Activated naive CD4-positive, alpha-beta T cell treated with anti-CD3 and anti-CD28 coated beads, Interleukin-2, amount 50 U/mL, for 24 hours (primary cell): ENCODE measurements at regions not wholly inside any gene's neighbourhood (a gene's known extent, or its start where the extent isn't known, plus 50 kb on each side); places are given as distances from the start of the nearest gene placed in this dataset.

Experiments
- H3K27ac Mint-ChIP-seq: one replicate; pipeline ENCODE4 v1.8.0; 2021; ENCODE audit warnings: mild to moderate bottlenecking, mixed read lengths
- H3K27me3 Mint-ChIP-seq: one replicate; pipeline ENCODE4 v1.8.0; 2021; ENCODE audit warnings: mixed read lengths
- H3K36me3 Mint-ChIP-seq: one replicate; pipeline ENCODE4 v1.8.0; 2021; ENCODE audit warnings: mixed read lengths
- H3K4me1 Mint-ChIP-seq: one replicate; pipeline ENCODE4 v1.8.0; 2021; ENCODE audit warnings: mixed read lengths
- H3K4me3 Mint-ChIP-seq: one replicate; pipeline ENCODE4 v1.8.0; 2021; ENCODE audit warnings: mild to moderate bottlenecking, mixed read lengths
- H3K9me3 Mint-ChIP-seq: one replicate; pipeline ENCODE4 v1.8.0; 2021; ENCODE audit warnings: mixed read lengths

DNA sequence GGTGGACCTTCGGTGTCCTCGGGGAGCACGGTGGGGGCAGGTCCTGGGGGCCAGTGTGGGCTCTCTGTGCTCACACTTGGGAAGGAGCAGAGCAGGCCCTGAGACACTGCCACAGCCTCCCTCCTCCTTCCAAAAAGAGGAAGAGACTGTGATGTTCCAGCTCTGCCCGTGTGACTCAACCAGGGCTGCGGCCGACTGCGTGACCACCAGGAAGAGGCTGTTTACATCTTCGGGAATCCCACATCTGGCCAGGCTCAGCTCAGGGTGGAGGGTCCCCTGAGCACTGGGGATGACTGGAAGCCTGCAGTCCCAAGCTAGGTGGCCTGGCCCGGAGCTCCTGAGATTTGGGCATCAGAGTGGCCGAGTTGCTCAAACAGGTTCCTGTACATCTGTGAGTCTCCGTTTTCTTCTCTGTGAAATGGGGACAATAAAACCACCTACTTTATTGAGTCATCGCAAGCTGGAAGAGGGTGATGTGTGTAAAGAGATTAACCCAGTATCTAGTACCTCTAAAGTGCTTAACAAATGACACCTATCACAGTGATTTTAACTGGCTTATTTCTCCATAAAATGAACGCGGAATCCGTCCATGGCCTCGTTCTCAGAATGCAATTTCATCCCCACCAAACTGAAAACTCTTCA is 242.1 kb downstream of the DLL1 start:
- Mint-ChIP-seq H3K4me3 (no peak overlapping the region), H3K4me1 (no peaks in the 10 kb centered on the region), H3K27ac (no peak overlapping the region), H3K36me3 (no peaks in the 10 kb centered on the region), H3K27me3 (no peaks in the 10 kb centered on the region), H3K9me3 (no peaks in the 10 kb centered on the region)

DNA sequence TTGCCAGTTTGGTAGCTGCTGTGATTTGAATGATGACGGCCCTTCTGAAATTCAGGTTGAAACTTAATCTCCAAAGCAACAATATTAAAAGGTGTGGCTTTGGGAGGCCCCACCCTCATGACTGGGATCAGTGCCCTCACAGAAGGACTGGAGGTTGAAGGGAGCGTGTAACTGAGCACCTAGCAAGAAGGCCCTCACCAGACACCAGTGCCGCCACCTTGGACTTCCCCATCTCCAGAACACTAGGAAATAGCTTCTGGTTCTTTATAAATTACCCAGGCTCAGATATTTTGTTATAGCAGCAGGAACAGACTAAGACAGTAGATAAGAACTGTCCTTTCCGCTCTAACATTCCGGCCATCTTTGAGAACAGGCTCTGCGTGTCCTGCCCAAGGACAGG is 243.1 kb downstream of the DLL1 start:
- Mint-ChIP-seq H3K4me1 (no peaks in the 10 kb centered on the region), H3K36me3 (no peaks in the 10 kb centered on the region), H3K27me3 (no peaks in the 10 kb centered on the region), H3K9me3 (no peaks in the 10 kb centered on the region), H3K4me3 (no peak overlapping the region), H3K27ac (no peak overlapping the region)

DNA sequence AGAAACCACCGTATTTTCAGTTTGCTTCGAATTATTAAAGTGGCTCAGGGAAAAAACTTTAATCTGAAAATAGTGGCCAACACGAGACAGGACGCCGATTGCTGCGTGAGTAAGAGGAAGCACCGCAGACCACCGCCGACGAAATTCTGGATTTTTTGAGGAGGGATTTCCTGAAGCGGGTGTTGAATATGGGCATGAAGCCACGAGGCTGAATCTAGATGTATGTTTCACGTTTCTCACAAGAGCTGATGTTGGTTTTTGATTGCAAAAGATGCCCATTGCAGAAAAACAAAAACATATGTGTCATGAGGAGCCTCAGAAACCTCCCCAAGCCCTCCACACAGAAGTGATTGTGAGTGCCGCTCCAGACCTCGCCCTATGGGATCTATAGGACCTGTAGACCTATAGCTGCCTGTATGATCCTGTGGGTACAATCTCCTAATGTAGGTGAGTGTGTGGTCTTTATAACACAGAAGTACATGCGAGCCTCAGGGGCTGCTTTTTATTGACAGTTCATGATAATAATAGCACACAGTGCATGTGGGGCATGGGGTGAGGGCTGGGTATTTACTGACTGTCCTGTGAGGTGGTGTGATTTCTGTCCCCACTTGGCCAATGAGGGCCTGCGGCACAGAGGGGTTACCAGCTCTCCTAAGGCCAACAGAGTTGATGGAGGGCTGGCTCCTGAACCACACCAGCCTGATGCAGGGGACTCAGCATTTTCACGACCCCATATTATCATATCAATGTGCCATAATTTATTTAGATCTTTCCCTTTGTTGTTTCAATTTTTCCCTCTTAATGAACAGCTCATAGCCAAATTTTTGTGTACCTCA is 243.9 kb downstream of the DLL1 start:
- H3K9me3 Mint-ChIP-seq: no peaks in the 10 kb centered on the region
- H3K36me3 Mint-ChIP-seq: no peaks in the 10 kb centered on the region
- no peaks in the 10 kb centered on the region for H3K4me1 Mint-ChIP-seq
- no peak overlapping the region for H3K27ac Mint-ChIP-seq
- no peaks in the 10 kb centered on the region for H3K27me3 Mint-ChIP-seq
- no peak overlapping the region for H3K4me3 Mint-ChIP-seq

DNA sequence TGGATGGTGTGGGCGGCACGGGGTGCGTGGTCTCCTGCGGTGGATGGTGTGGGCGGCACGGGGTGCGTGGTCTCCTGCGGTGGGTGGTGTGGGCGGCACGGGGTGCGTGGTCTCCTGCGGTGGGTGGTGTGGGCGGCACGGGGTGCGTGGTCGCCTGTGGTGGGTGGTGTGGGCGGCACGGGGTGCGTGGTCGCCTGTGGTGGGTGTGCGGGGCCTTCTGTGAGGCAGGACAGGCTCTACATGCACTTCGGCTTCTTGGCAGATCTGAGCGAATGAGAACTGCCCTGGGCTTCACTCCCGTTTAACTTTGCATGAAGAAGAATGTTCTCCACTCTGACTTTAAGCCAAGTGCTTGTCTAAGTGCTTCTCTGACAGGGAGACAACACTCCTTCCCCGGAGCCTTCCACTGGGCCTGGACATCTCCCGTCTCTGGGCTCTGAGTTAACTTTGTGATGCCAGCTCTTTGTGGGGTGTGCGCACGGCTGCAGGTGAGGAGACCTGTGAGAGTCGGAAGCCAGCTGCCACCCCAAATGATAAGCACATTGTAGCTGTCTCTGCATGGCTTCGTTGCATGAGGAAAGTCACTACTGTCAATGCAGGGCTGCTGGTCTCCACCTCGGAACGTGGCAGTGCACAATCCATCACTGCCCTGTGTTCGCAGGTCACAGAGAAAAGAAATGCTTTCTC is 244.8 kb downstream of the DLL1 start:
- no peaks in the 10 kb centered on the region for H3K4me1 Mint-ChIP-seq
- no peaks in the 10 kb centered on the region for H3K36me3 Mint-ChIP-seq
- no peaks in the 10 kb centered on the region for H3K27me3 Mint-ChIP-seq
- no peak overlapping the region for H3K27ac Mint-ChIP-seq
- H3K9me3 Mint-ChIP-seq: no peaks in the 10 kb centered on the region
- no peak overlapping the region for H3K4me3 Mint-ChIP-seq

- H3K27me3 Mint-ChIP-seq: no peaks in the 10 kb centered on the region
- no peaks in the 10 kb centered on the region for H3K36me3 Mint-ChIP-seq
- H3K9me3 Mint-ChIP-seq: no peaks in the 10 kb centered on the region
- no peak overlapping the region for H3K27ac Mint-ChIP-seq
- H3K4me1 Mint-ChIP-seq: no peaks in the 10 kb centered on the region
- no peak overlapping the region for H3K4me3 Mint-ChIP-seq
These were observed 245.3 kb downstream of the DLL1 start for GRCh38 chr6:170045563-170045960.

GRCh38 chr6:170044836-170045562 is 245.9 kb downstream of the DLL1 start:
- Mint-ChIP-seq H3K27ac (no peak overlapping the region), H3K9me3 (no peaks in the 10 kb centered on the region), H3K36me3 (no peaks in the 10 kb centered on the region), H3K27me3 (no peaks in the 10 kb centered on the region), H3K4me3 (no peak overlapping the region), H3K4me1 (no peaks in the 10 kb centered on the region)

DNA sequence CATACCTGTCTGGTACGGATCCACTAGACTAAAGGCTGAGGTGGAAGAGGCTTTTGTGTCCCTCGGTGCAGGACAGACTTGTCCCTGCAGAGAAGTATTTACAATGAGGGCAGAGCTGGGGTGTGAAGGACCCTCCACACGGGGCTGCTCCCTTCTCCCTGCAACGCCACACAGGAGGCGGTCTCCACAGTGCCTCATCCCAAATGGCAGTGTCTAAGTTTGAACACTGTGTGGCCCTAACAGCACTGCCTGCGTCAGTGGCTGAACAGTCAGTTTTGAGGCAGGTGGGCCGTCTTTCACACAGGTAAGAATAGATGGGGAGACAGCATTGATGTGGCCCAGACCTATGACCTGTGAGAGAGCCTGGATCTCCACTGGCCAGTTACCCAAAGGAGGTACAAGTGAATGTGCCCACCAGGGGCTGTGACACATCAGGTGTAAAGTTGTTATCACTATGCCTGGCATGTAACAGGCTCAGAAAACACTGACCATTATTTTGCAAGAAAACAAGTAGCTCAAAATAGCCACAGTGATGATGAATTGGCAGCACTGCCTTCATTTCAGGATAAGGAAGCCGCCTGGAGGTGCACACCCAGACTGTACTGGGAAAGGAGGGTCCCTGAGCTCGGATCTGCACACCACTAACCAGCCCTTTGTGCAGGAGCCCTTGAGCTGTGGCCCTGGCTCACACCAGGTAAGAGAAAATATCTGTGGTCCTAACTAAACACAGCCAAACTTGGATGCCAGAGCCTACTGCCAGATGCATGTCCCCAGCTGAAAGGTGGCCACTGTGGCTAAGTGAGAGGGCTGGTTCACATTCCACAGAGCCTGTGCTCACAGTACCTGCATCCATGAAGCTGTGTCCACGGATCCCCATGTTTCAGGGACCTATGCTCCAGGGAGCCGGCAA is 246.7 kb downstream of the DLL1 start:
- H3K4me3 Mint-ChIP-seq: no peak overlapping the region
- H3K36me3 Mint-ChIP-seq: no peaks in the 10 kb centered on the region
- H3K27ac Mint-ChIP-seq: no peak overlapping the region
- no peaks in the 10 kb centered on the region for H3K9me3 Mint-ChIP-seq
- H3K27me3 Mint-ChIP-seq: no peaks in the 10 kb centered on the region
- no peaks in the 10 kb centered on the region for H3K4me1 Mint-ChIP-seq

DNA sequence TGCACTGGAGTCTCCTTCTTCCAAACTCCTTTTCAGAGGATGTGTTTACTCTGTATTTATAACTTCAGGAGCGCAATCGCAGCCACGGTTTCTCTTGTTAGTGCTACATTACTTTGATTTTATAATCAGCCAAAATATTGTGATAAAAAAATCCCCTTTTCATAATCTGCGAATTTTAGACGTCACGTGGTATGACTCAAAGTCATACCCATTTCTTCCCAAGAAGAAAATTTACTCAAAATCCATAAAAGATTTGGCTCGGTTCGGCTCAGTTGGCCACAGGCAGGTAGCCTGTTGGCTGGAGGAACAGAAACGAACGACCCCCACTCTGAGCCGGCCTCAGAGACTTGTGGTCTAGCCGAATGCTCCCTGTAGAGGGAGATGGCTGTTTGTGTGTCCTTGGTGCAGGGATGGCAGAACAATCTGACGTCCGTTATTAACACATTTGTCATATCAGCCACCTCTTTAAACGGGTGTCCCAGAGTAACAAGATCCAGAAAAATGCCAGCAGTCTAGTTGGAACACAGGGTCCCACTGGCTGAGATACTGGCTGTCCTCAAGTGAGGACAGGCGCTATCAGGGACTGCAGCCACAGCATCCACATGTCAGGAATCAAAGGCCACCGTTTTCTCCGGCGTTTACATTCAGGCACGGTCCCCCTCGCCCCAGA is 247.6 kb downstream of the DLL1 start:
- no peaks in the 10 kb centered on the region for H3K9me3 Mint-ChIP-seq
- H3K36me3 Mint-ChIP-seq: no peaks in the 10 kb centered on the region
- no peak overlapping the region for H3K27ac Mint-ChIP-seq
- H3K4me3 Mint-ChIP-seq: no peak overlapping the region
- H3K27me3 Mint-ChIP-seq: no peaks in the 10 kb centered on the region
- no peaks in the 10 kb centered on the region for H3K4me1 Mint-ChIP-seq

- no peaks in the 10 kb centered on the region for H3K36me3 Mint-ChIP-seq
- H3K27ac Mint-ChIP-seq: no peak overlapping the region
- no peaks in the 10 kb centered on the region for H3K27me3 Mint-ChIP-seq
- H3K4me3 Mint-ChIP-seq: no peak overlapping the region
- no peaks in the 10 kb centered on the region for H3K4me1 Mint-ChIP-seq
- no peaks in the 10 kb centered on the region for H3K9me3 Mint-ChIP-seq
These were observed 248.2 kb downstream of the DLL1 start for GRCh38 chr6:170042596-170043118.

- Mint-ChIP-seq H3K27me3 (no peaks in the 10 kb centered on the region), H3K9me3 (no peaks in the 10 kb centered on the region), H3K36me3 (no peaks in the 10 kb centered on the region), H3K27ac (no peak overlapping the region), H3K4me3 (no peak overlapping the region), H3K4me1 (no peaks in the 10 kb centered on the region)
These were observed 248.8 kb downstream of the DLL1 start for GRCh38 chr6:170042123-170042522.

- Mint-ChIP-seq H3K27ac (no peak overlapping the region), H3K4me1 (no peaks in the 10 kb centered on the region), H3K4me3 (no peak overlapping the region), H3K36me3 (peaks cover 1% of the 10 kb centered on the region), H3K9me3 (peaks cover 4% of the 10 kb centered on the region), H3K27me3 (no peaks in the 10 kb centered on the region)
These were observed 249.4 kb downstream of the DLL1 start for GRCh38 chr6:170041526-170041925.

DNA sequence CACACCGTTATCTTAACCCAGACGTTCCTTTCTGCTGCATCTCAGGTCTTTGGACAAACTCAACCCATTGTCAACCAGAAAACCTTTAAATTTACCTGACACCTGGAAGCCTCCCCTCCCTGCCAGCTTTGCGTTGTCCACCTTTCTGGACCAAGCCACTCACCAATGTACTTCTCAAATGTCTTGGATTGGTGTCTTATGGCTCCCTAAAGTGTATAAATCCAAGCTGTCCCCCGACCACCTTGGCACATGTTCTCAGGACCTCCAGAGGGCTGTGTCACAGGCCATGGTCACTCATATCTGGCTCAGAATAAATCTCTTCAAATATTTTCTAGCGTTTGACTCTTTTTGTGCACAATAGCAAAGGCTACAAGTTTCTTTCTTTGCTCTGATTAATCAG is 250.0 kb downstream of the DLL1 start:
- no peak overlapping the region for H3K4me3 Mint-ChIP-seq
- H3K36me3 Mint-ChIP-seq: peaks cover 1% of the 10 kb centered on the region
- no peak overlapping the region for H3K27ac Mint-ChIP-seq
- no peaks in the 10 kb centered on the region for H3K4me1 Mint-ChIP-seq
- H3K27me3 Mint-ChIP-seq: no peaks in the 10 kb centered on the region
- H3K9me3 Mint-ChIP-seq: peaks cover 9% of the 10 kb centered on the region

GRCh38 chr6:170040115-170040500 is 250.8 kb downstream of the DLL1 start:
- peaks cover 1% of the 10 kb centered on the region for H3K36me3 Mint-ChIP-seq
- no peaks in the 10 kb centered on the region for H3K27me3 Mint-ChIP-seq
- H3K4me3 Mint-ChIP-seq: no peak overlapping the region
- H3K9me3 Mint-ChIP-seq: peaks cover 9% of the 10 kb centered on the region
- H3K4me1 Mint-ChIP-seq: no peaks in the 10 kb centered on the region
- no peak overlapping the region for H3K27ac Mint-ChIP-seq
